NB4 (cell line): ENCODE measurements at regions not wholly inside any gene's neighbourhood (a gene's known extent, or its start where the extent isn't known, plus 50 kb on each side); places are given as distances from the start of the nearest gene placed in this dataset.

Experiments
- DNase-seq: peaks from one replicate; pipeline ENCODE4 v3.0.0; 2010; ENCODE audit warnings: low read depth
- H3K4me3 ChIP-seq: one replicate; pipeline ENCODE4 v1.5.1; 2011; ENCODE audit warnings: mild to moderate bottlenecking, low read depth, low read length, moderate library complexity
- MYC ChIP-seq: IDR thresholded peaks from 2 replicates; pipeline ENCODE4 v1.6.1; 2011; ENCODE audit warnings: low read depth, low read length
- POLR2A ChIP-seq: IDR thresholded peaks from 2 replicates; pipeline ENCODE4 v1.6.1; 2011; ENCODE audit warnings: mild to moderate bottlenecking; ENCODE audit not compliant: insufficient read length; ENCODE audit errors: extremely low read depth
- TF ChIP-seq, protein P1 (sequence below): IDR thresholded peaks from one replicate; pipeline ENCODE4 v1.5.1; 2012; ENCODE audit warnings: low read depth, low read length
- TF ChIP-seq, protein P2 (sequence below): IDR thresholded peaks from 2 replicates; pipeline ENCODE4 v1.6.1; 2011; ENCODE audit warnings: low read depth, low read length

DNA sequence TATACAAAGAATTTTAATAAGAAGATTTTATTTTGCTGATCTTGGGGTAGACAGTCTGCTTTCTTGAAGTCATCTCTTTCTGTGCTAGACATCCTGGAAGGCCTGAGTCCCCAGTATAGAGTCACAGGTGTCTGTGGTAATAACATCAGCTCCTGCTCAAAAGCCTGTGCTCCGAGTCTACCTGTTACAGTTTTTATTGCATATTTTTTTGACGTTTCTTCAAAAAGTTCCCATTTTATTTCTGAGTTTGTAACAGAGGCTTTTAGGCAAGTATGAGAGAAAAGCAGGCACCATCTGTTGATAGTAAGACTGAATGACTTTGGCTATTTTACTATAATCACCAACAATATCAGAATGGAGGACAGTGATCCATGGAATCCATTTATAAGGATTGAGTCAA is 58.0 kb upstream of the WDR26 start:
- H3K4me3 ChIP-seq, result no peak overlapping the region
- TF ChIP-seq, protein P1, sequence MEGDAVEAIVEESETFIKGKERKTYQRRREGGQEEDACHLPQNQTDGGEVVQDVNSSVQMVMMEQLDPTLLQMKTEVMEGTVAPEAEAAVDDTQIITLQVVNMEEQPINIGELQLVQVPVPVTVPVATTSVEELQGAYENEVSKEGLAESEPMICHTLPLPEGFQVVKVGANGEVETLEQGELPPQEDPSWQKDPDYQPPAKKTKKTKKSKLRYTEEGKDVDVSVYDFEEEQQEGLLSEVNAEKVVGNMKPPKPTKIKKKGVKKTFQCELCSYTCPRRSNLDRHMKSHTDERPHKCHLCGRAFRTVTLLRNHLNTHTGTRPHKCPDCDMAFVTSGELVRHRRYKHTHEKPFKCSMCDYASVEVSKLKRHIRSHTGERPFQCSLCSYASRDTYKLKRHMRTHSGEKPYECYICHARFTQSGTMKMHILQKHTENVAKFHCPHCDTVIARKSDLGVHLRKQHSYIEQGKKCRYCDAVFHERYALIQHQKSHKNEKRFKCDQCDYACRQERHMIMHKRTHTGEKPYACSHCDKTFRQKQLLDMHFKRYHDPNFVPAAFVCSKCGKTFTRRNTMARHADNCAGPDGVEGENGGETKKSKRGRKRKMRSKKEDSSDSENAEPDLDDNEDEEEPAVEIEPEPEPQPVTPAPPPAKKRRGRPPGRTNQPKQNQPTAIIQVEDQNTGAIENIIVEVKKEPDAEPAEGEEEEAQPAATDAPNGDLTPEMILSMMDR, result no peak
- TF ChIP-seq, protein P2, sequence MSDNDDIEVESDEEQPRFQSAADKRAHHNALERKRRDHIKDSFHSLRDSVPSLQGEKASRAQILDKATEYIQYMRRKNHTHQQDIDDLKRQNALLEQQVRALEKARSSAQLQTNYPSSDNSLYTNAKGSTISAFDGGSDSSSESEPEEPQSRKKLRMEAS, result no peak
- DNase-seq, result no peak

DNA sequence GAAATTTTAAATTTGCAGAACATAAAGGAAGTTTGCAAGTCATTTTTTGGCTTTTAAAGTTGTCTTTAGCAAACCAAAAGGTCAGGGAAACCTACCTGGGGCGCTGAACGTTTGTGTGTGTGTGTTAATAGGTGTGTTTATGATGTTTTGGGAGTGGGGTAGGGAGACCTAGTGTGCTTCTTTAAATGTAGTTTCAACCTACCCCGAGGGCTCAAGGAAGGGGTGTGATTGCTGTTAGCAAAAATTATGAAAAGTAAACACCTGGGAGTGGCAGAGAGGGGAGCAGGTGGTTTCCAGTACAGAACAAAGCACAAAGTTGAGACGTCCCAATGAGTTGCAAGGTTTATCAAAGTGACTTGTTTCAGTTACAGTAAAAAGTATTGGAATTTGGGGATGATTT is 58.7 kb upstream of the WDR26 start:
- TF ChIP-seq, protein P1, result no peak
- TF ChIP-seq MYC (no peak), POLR2A (no peak)
- TF ChIP-seq, protein P2, result no peak
- no peak for DNase-seq
- H3K4me3 ChIP-seq, result no peak overlapping the region

DNA sequence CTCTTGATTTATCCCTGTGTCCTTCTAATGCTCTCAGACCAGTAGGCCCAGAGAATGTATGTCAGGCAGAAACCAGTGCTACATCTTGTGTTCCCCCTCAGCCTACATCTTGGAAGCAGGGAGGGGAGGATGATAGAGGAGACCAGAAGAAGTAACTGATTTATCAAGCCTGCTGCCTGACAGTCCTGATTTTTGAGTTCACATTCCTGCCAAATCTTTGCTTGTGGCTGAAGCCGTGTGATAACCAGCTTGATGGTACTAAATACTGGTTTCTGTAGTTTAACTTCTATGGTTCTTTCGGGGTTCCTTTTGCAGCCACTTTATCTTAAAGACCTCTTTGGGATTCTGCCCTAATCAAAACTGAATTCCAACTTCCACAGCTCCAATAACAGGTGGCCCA is 59.7 kb upstream of the WDR26 start:
- DNase-seq, result no peak
- no peak overlapping the region for H3K4me3 ChIP-seq
- TF ChIP-seq MYC, result no peak
- no peak for TF ChIP-seq POLR2A
- TF ChIP-seq, protein P1, result no peak
- TF ChIP-seq, protein P2, result no peak

DNA sequence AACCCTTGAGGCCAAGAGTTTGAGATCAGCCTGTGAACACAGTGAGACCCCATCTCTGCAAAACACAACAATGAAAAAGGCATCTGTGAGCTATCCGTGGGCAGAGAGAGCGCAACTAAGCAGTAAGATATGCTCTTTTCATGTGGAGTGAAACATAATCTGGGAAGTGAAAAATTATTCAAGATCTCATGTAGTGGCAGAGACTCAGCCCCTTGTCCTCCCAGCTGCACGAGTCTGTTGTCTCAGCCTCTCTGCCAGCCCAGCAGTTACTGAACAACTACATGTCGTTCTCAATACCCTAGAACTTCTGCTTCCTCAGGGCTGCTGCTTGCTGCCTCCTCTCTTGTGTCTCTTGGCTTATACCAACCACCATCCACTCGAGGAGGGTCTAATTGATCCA is 61.3 kb upstream of the WDR26 start:
- no peak overlapping the region for H3K4me3 ChIP-seq
- TF ChIP-seq, protein P2, result no peak
- TF ChIP-seq MYC (no peak), POLR2A (no peak)
- TF ChIP-seq, protein P1, result no peak
- DNase-seq, result no peak

DNA sequence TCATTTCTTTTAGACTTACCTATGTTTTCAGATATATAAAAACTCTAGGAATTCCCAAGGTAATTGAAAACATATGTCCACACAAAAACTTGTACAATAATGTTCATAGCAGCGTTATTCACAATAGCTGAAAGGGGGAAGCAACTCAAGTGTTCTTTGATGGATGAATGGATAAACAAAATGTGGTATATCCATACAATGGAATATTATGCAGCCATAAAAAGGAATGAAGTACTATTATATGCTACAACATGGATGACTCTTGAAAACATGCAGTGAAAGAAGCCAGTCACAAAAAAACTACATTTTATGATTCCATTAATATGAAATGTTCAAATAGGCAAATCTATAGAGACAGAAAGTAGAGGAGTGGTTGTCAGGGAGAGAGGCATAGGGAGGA is 62.2 kb upstream of the WDR26 start:
- no peak for TF ChIP-seq MYC
- TF ChIP-seq, protein P1, result no peak
- TF ChIP-seq POLR2A, result no peak
- TF ChIP-seq, protein P2, result no peak
- DNase-seq, result no peak
- H3K4me3 ChIP-seq, result no peak overlapping the region
